ENCODE measurements at regions not wholly inside any gene's neighbourhood (a gene's known extent, or its start where the extent isn't known, plus 50 kb on each side); places are given as distances from the start of the nearest gene placed in this dataset.

DNA sequence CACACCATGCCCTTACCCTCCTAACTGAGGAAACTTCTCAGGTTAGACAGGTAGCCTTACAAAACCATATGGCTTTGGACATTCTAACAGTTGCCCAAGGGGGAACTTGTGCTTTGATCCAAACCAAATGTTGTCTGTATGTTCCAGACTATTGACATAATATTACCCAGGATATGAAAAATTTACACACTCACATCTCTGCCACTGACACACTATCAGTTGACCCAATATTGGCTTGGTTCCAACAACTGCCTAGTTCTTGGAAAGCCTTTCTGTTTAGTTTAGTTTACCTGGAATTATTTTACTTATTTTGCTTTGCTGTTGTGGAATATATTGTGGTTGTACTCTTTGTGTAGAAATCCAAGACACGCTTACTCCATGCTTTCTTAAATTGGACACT, 178.4 kb downstream of the RNF152 start:
- peaks cover 3% of the 10 kb centered on the region for H3K4me1 ChIP-seq (ENCODE audit: insufficient read depth, low read length)
- H3K36me3 ChIP-seq (ENCODE audit: insufficient read depth, low read length) = no peaks in the 10 kb centered on the region
- H2AFZ ChIP-seq (ENCODE audit: low read length) = no peak overlapping the region
- H3K27me3 ChIP-seq (ENCODE audit: insufficient read depth, low read length) = no peaks in the 10 kb centered on the region
- H4K20me1 ChIP-seq (ENCODE audit: insufficient read depth, low read length) = no peaks in the 10 kb centered on the region
- no peak overlapping the region for H3K4me2 ChIP-seq (ENCODE audit: insufficient read depth, low read length)
- no peak for DNase-seq (ENCODE audit: insufficient read length, low spot score, missing footprints)
- no peak for TF ChIP-seq CTCF (IDR thresholded peaks at IDR 0.05; ENCODE audit: extremely low read depth, low read depth, low read length)
- H3K9me3 ChIP-seq (ENCODE audit: low read depth, low read length) = no peaks in the 10 kb centered on the region
- H3K4me3 ChIP-seq (ENCODE audit: insufficient read depth, low read length) = no peak overlapping the region
- H3K27ac ChIP-seq (ENCODE audit: low read depth, low read length) = no peak overlapping the region
- H3K79me2 ChIP-seq (ENCODE audit: insufficient read depth, low read length) = no peaks in the 10 kb centered on the region

DNA sequence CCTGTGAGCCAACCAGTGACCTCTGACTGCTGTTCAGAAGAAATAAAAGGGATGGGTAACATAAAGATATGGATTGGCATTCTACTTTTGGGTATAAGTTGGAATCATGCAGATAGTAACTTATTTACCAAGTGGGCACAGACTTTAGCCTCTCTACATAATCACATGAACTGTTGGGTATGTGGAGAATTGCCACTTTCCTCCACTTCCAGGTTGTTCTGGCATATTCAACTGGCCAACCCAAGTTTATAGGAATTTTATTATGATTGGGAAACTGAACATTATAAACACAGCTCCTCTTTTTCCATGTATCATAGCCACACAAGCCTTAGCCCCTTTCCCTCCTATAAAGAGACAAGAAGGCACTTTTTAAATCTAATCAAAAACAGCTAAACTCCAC, 179.3 kb downstream of the RNF152 start:
- H3K27me3 ChIP-seq (ENCODE audit: insufficient read depth, low read length) = no peaks in the 10 kb centered on the region
- H3K27ac ChIP-seq (ENCODE audit: low read depth, low read length) = no peak overlapping the region
- no peak overlapping the region for H2AFZ ChIP-seq (ENCODE audit: low read length)
- no peak for TF ChIP-seq CTCF (IDR thresholded peaks at IDR 0.05; ENCODE audit: extremely low read depth, low read depth, low read length)
- H3K9me3 ChIP-seq (ENCODE audit: low read depth, low read length) = no peaks in the 10 kb centered on the region
- H3K4me3 ChIP-seq (ENCODE audit: insufficient read depth, low read length) = no peak overlapping the region
- H3K79me2 ChIP-seq (ENCODE audit: insufficient read depth, low read length) = no peaks in the 10 kb centered on the region
- H4K20me1 ChIP-seq (ENCODE audit: insufficient read depth, low read length) = no peaks in the 10 kb centered on the region
- peaks cover 4% of the 10 kb centered on the region for H3K4me1 ChIP-seq (ENCODE audit: insufficient read depth, low read length)
- no peak overlapping the region for H3K4me2 ChIP-seq (ENCODE audit: insufficient read depth, low read length)
- H3K36me3 ChIP-seq (ENCODE audit: insufficient read depth, low read length) = no peaks in the 10 kb centered on the region
- DNase-seq (ENCODE audit: insufficient read length, low spot score, missing footprints) = no peak

GRCh38 chr18:61710082-61710620, 182.7 kb downstream of the RNF152 start:
- DNase-seq (ENCODE audit: insufficient read length, low spot score, missing footprints) = no peak
- no peak for TF ChIP-seq CTCF (IDR thresholded peaks at IDR 0.05; ENCODE audit: extremely low read depth, low read depth, low read length)

GRCh38 chr18:61706276-61706915, 186.4 kb downstream of the RNF152 start:
- Histone ChIP-seq H3K27ac (ENCODE audit: low read depth, low read length) (no peak overlapping the region), H4K20me1 (ENCODE audit: insufficient read depth, low read length) (no peaks in the 10 kb centered on the region), H3K9me3 (ENCODE audit: low read depth, low read length) (no peaks in the 10 kb centered on the region), H3K4me3 (ENCODE audit: insufficient read depth, low read length) (no peak overlapping the region), H3K79me2 (ENCODE audit: insufficient read depth, low read length) (no peaks in the 10 kb centered on the region), H3K36me3 (ENCODE audit: insufficient read depth, low read length) (no peaks in the 10 kb centered on the region), H3K27me3 (ENCODE audit: insufficient read depth, low read length) (no peaks in the 10 kb centered on the region), H2AFZ (ENCODE audit: low read length) (no peak overlapping the region), H3K4me2 (ENCODE audit: insufficient read depth, low read length) (no peak overlapping the region), H3K4me1 (ENCODE audit: insufficient read depth, low read length) (peaks cover 22% of the 10 kb centered on the region)
- TF ChIP-seq CTCF (IDR thresholded peaks at IDR 0.05; ENCODE audit: extremely low read depth, low read depth, low read length) = no peak
- no peak for DNase-seq (ENCODE audit: insufficient read length, low spot score, missing footprints)

More at GRCh38 chr18:61710082-61710620, 182.7 kb downstream of the RNF152 start:
- Histone ChIP-seq H4K20me1 (ENCODE audit: insufficient read depth, low read length) (no peaks in the 10 kb centered on the region), H2AFZ (ENCODE audit: low read length) (no peak overlapping the region), H3K4me2 (ENCODE audit: insufficient read depth, low read length) (no peak overlapping the region), H3K36me3 (ENCODE audit: insufficient read depth, low read length) (no peaks in the 10 kb centered on the region), H3K79me2 (ENCODE audit: insufficient read depth, low read length) (no peaks in the 10 kb centered on the region), H3K27me3 (ENCODE audit: insufficient read depth, low read length) (no peaks in the 10 kb centered on the region), H3K9me3 (ENCODE audit: low read depth, low read length) (no peaks in the 10 kb centered on the region), H3K27ac (ENCODE audit: low read depth, low read length) (no peak overlapping the region), H3K4me3 (ENCODE audit: insufficient read depth, low read length) (no peak overlapping the region), H3K4me1 (ENCODE audit: insufficient read depth, low read length) (peaks cover 4% of the 10 kb centered on the region)
